HEK293 (cell line): ENCODE measurements at regions not wholly inside any gene's neighbourhood (a gene's known extent, or its start where the extent isn't known, plus 50 kb on each side); places are given as distances from the start of the nearest gene placed in this dataset.

ENCODE experiments used
- CTCF ChIA-PET: fragments of 350-600 bp; formaldehyde crosslinking; extraction: SDS; loops from one replicate; lab custom pipeline; 2021; ENCODE audit warnings: antibody characterized with exemption; lab: Yijun Ruan, JAX
- POLR2A ChIA-PET: fragments of 300-600 bp; formaldehyde crosslinking; extraction: SDS; loops from one replicate; lab custom pipeline; 2020; ENCODE audit warnings: antibody characterized with exemption, inconsistent platforms; lab: Yijun Ruan, JAX
- H3K27ac ChIP-seq: fragments of 200-500 bp; sonication (Bioruptor generic); 2 replicates; pipeline ENCODE4 v1.5.1; 2014; ENCODE audit warnings: low read depth, low read length, control low read depth, inconsistent platforms; ENCODE audit errors: extremely low read depth
- H3K36me3 ChIP-seq, 2 experiments: fragments of 200-500 bp in 1 of 2; sonication (Bioruptor generic) in 1 of 2; 1 replicate in 1 of 2; 2 replicates in 1 of 2; pipeline ENCODE4 v1.5.1; 2014 to 2017; ENCODE audit warnings: inconsistent platforms in 2 of 2, low read length in 2 of 2; ENCODE audit not compliant: control insufficient read depth in 2 of 2, insufficient read depth in 1 of 2
- H3K4me1 ChIP-seq: fragments of 200-500 bp; sonication (Bioruptor generic); 2 replicates; pipeline ENCODE4 v1.5.1; 2014; ENCODE audit warnings: mild to moderate bottlenecking, low read length, inconsistent platforms; ENCODE audit not compliant: control insufficient read depth, insufficient read depth
- H3K4me3 ChIP-seq: 2 replicates; pipeline ENCODE4 v1.5.1; 2011; ENCODE audit warnings: low read depth, mild to moderate bottlenecking, control low read depth, low read length, moderate library complexity
- H3K9me3 ChIP-seq: fragments of 200-500 bp; sonication (Bioruptor generic); 2 replicates; pipeline ENCODE4 v1.5.1; 2014; ENCODE audit warnings: low read depth, low read length, inconsistent platforms; ENCODE audit not compliant: control insufficient read depth, insufficient read depth
- GLIS2 ChIP-seq: fragments of 450-650 bp; formaldehyde crosslinking; IDR thresholded peaks from 2 replicates; pipeline ENCODE4 v1.5.1; 2016; ENCODE audit warnings: missing biosample characterization, missing genetic modification characterization
- IKZF3 ChIP-seq: fragments of 450-650 bp; IDR thresholded peaks from 2 replicates; pipeline ENCODE4 v1.5.0; 2018; ENCODE audit warnings: missing biosample characterization, mild to moderate bottlenecking, missing genetic modification characterization, moderate library complexity
- RBAK ChIP-seq: fragments of 450-650 bp; formaldehyde crosslinking; IDR thresholded peaks from 2 replicates; pipeline ENCODE4 v1.5.1; 2016; ENCODE audit warnings: missing biosample characterization, missing genetic modification characterization
- SP7 ChIP-seq: fragments of 450-650 bp; formaldehyde crosslinking; IDR thresholded peaks from 2 replicates; pipeline ENCODE4 v1.5.1; 2016; ENCODE audit warnings: missing biosample characterization, missing genetic modification characterization
- ZBTB48 ChIP-seq: fragments of 450-650 bp; formaldehyde crosslinking; IDR thresholded peaks from 2 replicates; pipeline ENCODE4 v1.5.1; 2016; ENCODE audit warnings: missing biosample characterization, missing genetic modification characterization
- ZFP69B ChIP-seq: fragments of 450-650 bp; formaldehyde crosslinking; IDR thresholded peaks from 2 replicates; pipeline ENCODE4 v1.5.1; 2016; ENCODE audit warnings: missing biosample characterization, missing genetic modification characterization
- ZNF114 ChIP-seq: fragments of 450-650 bp; formaldehyde crosslinking; IDR thresholded peaks from 2 replicates; pipeline ENCODE4 v1.5.0; 2017; ENCODE audit warnings: missing biosample characterization, missing genetic modification characterization
- ZNF132 ChIP-seq: fragments of 450-650 bp; formaldehyde crosslinking; IDR thresholded peaks from 2 replicates; pipeline ENCODE4 v1.5.1; 2017; ENCODE audit warnings: missing biosample characterization, missing genetic modification characterization, borderline replicate concordance
- ZNF140 ChIP-seq: fragments of 450-650 bp; formaldehyde crosslinking; IDR thresholded peaks from 2 replicates; pipeline ENCODE4 v1.5.1; 2016; ENCODE audit warnings: missing biosample characterization, missing genetic modification characterization
- ZNF24 ChIP-seq: fragments of 450-650 bp; formaldehyde crosslinking; IDR thresholded peaks from 2 replicates; pipeline ENCODE4 v1.5.1; 2016; ENCODE audit warnings: missing biosample characterization, missing genetic modification characterization
- ZNF366 ChIP-seq: fragments of 450-650 bp; formaldehyde crosslinking; conservative IDR thresholded peaks from 2 replicates; pipeline ENCODE4 v1.5.1; 2016; ENCODE audit warnings: missing biosample characterization, missing genetic modification characterization
- ZNF433 ChIP-seq: fragments of 450-650 bp; formaldehyde crosslinking; IDR thresholded peaks from 2 replicates; pipeline ENCODE4 v1.5.1; 2016; ENCODE audit warnings: missing biosample characterization, missing genetic modification characterization, low read depth
- ZNF530 ChIP-seq: fragments of 450-650 bp; formaldehyde crosslinking; IDR thresholded peaks from 2 replicates; pipeline ENCODE4 v1.5.1; 2016; ENCODE audit warnings: low read depth, missing biosample characterization, missing genetic modification characterization
- ZNF544 ChIP-seq: fragments of 450-650 bp; formaldehyde crosslinking; IDR thresholded peaks from 2 replicates; pipeline ENCODE4 v1.5.0; 2017; ENCODE audit warnings: missing biosample characterization, missing genetic modification characterization
- ZNF548 ChIP-seq: fragments of 450-650 bp; formaldehyde crosslinking; IDR thresholded peaks from 2 replicates; pipeline ENCODE4 v1.5.1; 2016; ENCODE audit warnings: missing biosample characterization, missing genetic modification characterization
- ZNF555 ChIP-seq: fragments of 450-650 bp; formaldehyde crosslinking; conservative IDR thresholded peaks from 2 replicates; pipeline ENCODE4 v1.5.1; 2017; ENCODE audit warnings: missing biosample characterization, mild to moderate bottlenecking, missing genetic modification characterization, inconsistent platforms
- ZNF560 ChIP-seq: fragments of 450-650 bp; formaldehyde crosslinking; IDR thresholded peaks from 2 replicates; pipeline ENCODE4 v1.5.1; 2017; ENCODE audit warnings: missing biosample characterization, missing genetic modification characterization, borderline replicate concordance
- ZNF660 ChIP-seq: fragments of 450-650 bp; IDR thresholded peaks from 2 replicates; pipeline ENCODE4 v1.5.1; 2018; ENCODE audit warnings: missing biosample characterization, mild to moderate bottlenecking, missing genetic modification characterization
- ZNF76 ChIP-seq: fragments of 450-650 bp; formaldehyde crosslinking; IDR thresholded peaks from 2 replicates; pipeline ENCODE4; 2016; ENCODE audit warnings: low read depth, missing biosample characterization, missing genetic modification characterization, borderline replicate concordance
- ZNF792 ChIP-seq: fragments of 450-650 bp; formaldehyde crosslinking; IDR thresholded peaks from 2 replicates; pipeline ENCODE4 v1.5.1; 2016; ENCODE audit warnings: missing biosample characterization, missing genetic modification characterization
- ZSCAN30 ChIP-seq: fragments of 450-650 bp; IDR thresholded peaks from 2 replicates; pipeline ENCODE4 v1.5.1; 2018; ENCODE audit warnings: missing biosample characterization, mild to moderate bottlenecking, missing genetic modification characterization, moderate library complexity
- TF ChIP-seq, protein P1 (sequence below): fragments of 450-650 bp; formaldehyde crosslinking; IDR thresholded peaks from 2 replicates; pipeline ENCODE4 v1.5.1; 2016; ENCODE audit warnings: missing biosample characterization, missing genetic modification characterization
- TF ChIP-seq, protein P2 (sequence below): fragments of 450-650 bp; formaldehyde crosslinking; IDR thresholded peaks from 2 replicates; pipeline ENCODE4 v1.5.1; 2016; ENCODE audit warnings: missing biosample characterization, missing genetic modification characterization
- TF ChIP-seq, protein P3 (sequence below): fragments of 450-650 bp; formaldehyde crosslinking; IDR thresholded peaks from 2 replicates; pipeline ENCODE4 v1.5.1; 2017; ENCODE audit warnings: missing biosample characterization, missing genetic modification characterization
- TF ChIP-seq, protein P4 (sequence below): fragments of 450-650 bp; formaldehyde crosslinking; IDR thresholded peaks from 2 replicates; pipeline ENCODE4 v1.5.1; 2017; ENCODE audit warnings: missing biosample characterization, missing genetic modification characterization
- TF ChIP-seq, protein P5 (sequence below): IDR thresholded peaks from 2 replicates; pipeline ENCODE4 v1.6.1; 2011; ENCODE audit warnings: mild to moderate bottlenecking, low read depth, low read length, borderline replicate concordance

DNA sequence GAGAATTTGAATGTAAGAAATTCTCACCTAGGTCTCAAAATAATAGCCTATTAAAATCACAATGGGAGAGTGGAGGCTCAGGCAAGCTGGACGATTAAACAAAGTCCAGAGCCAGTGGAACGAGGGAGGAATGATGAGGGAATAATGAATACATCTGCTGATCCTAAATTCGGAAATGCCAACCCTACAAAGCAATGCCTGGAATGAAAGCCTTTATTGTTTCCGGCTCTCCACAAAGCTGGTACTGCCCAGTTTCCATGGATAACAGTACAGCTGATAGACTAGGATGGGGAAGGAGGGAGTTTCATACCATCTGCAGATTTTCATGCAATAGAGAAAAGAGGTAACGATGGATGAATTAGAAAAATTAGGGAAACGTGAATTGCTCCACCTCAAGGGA, 356.1 kb downstream of the CBLN4 start:
- Histone ChIP-seq H3K36me3 (no peaks in the 10 kb centered on the region), H3K27ac (no peak overlapping the region), H3K4me1 (no peaks in the 10 kb centered on the region), H3K9me3 (no peaks in the 10 kb centered on the region), H3K4me3 (no peak overlapping the region)
- TF ChIP-seq ZNF555 (tag by site-specific recombination) (no peak), ZNF76 (no peak), ZNF433 (tag by site-specific recombination) (no peak), ZNF660 (tag by site-specific recombination) (no peak), GLIS2 (tag by site-specific recombination) (no peak), ZNF114 (tag by site-specific recombination) (no peak), ZFP69B (tag by site-specific recombination) (no peak), ZNF140 (tag by site-specific recombination) (no peak), RBAK (tag by site-specific recombination) (no peak), ZNF366 (tag by site-specific recombination) (no peak), ZNF544 (tag by site-specific recombination) (no peak)
- TF ChIP-seq, protein P1, sequence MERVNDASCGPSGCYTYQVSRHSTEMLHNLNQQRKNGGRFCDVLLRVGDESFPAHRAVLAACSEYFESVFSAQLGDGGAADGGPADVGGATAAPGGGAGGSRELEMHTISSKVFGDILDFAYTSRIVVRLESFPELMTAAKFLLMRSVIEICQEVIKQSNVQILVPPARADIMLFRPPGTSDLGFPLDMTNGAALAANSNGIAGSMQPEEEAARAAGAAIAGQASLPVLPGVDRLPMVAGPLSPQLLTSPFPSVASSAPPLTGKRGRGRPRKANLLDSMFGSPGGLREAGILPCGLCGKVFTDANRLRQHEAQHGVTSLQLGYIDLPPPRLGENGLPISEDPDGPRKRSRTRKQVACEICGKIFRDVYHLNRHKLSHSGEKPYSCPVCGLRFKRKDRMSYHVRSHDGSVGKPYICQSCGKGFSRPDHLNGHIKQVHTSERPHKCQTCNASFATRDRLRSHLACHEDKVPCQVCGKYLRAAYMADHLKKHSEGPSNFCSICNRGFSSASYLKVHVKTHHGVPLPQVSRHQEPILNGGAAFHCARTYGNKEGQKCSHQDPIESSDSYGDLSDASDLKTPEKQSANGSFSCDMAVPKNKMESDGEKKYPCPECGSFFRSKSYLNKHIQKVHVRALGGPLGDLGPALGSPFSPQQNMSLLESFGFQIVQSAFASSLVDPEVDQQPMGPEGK (tag by site-specific recombination) = no peak
- TF ChIP-seq, protein P2, sequence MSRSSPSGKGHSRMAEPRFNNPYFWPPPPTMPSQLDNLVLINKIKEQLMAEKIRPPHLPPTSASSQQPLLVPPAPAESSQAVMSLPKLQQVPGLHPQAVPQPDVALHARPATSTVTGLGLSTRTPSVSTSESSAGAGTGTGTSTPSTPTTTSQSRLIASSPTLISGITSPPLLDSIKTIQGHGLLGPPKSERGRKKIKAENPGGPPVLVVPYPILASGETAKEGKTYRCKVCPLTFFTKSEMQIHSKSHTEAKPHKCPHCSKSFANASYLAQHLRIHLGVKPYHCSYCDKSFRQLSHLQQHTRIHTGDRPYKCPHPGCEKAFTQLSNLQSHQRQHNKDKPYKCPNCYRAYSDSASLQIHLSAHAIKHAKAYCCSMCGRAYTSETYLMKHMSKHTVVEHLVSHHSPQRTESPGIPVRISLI (tag by site-specific recombination) = no peak
- ChIA-PET CTCF (no interaction called here), POLR2A (no interaction called here)

DNA sequence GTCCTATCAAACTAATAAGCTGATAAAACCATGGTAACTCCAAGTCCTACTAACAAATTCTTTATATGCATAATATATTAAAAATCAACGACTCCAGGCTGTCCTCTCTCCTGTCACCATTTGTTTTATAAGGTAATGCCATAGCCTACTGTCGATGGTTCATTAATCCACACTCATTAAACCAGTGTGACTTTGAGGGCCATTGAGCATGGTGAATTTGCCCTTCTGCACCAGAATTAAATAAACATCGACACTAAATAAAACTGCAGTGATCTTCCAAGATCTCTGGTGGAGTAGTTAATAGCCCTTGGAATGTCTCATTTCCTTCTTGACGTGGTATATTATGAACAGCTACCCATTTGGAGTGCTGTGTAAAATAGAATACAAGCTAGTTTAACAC, 358.5 kb downstream of the CBLN4 start:
- POLR2A ChIA-PET = no interaction called here
- TF ChIP-seq, protein P3, sequence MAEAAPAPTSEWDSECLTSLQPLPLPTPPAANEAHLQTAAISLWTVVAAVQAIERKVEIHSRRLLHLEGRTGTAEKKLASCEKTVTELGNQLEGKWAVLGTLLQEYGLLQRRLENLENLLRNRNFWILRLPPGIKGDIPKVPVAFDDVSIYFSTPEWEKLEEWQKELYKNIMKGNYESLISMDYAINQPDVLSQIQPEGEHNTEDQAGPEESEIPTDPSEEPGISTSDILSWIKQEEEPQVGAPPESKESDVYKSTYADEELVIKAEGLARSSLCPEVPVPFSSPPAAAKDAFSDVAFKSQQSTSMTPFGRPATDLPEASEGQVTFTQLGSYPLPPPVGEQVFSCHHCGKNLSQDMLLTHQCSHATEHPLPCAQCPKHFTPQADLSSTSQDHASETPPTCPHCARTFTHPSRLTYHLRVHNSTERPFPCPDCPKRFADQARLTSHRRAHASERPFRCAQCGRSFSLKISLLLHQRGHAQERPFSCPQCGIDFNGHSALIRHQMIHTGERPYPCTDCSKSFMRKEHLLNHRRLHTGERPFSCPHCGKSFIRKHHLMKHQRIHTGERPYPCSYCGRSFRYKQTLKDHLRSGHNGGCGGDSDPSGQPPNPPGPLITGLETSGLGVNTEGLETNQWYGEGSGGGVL = no peak
- TF ChIP-seq ZSCAN30 (no peak), ZNF24 (no peak), ZNF792 (tag by site-specific recombination) (no peak), SP7 (tag by site-specific recombination) (no peak), ZNF660 (tag by site-specific recombination) (no peak), ZNF530 (no peak), ZNF560 (tag by site-specific recombination) (no peak)
- TF ChIP-seq, all 188 proteins: peak for 0
- no peak overlapping the region for H3K27ac ChIP-seq
- no peak overlapping the region for H3K4me3 ChIP-seq
- H3K36me3 ChIP-seq = no peaks in the 10 kb centered on the region
- no peaks in the 10 kb centered on the region for H3K9me3 ChIP-seq
- no peaks in the 10 kb centered on the region for H3K4me1 ChIP-seq
- CTCF ChIA-PET = no interaction called here

DNA sequence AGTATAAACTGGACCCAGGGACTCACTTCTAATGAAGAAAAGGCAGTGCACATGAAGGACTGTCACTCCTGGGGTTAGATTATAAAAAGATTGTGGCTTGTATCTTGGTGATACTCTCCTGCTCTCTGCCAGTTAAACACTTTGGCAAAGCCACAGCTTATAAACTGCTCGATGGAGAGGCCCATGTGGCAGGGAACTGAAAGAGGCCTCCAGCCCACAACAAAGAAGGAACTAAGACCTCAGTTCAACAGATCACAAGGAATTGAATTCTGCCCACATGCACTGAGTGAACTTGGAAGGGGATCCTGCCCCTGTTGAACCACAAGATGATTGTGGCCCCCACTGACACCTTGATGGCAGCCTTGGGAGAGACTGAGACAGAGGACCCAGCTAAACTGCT, 363.8 kb downstream of the CBLN4 start:
- Histone ChIP-seq H3K4me3 (no peak overlapping the region), H3K9me3 (no peaks in the 10 kb centered on the region), H3K36me3 (no peaks in the 10 kb centered on the region), H3K27ac (no peak overlapping the region), H3K4me1 (no peaks in the 10 kb centered on the region)
- POLR2A ChIA-PET = no interaction called here
- CTCF ChIA-PET = no interaction called here
- TF ChIP-seq, protein P4, sequence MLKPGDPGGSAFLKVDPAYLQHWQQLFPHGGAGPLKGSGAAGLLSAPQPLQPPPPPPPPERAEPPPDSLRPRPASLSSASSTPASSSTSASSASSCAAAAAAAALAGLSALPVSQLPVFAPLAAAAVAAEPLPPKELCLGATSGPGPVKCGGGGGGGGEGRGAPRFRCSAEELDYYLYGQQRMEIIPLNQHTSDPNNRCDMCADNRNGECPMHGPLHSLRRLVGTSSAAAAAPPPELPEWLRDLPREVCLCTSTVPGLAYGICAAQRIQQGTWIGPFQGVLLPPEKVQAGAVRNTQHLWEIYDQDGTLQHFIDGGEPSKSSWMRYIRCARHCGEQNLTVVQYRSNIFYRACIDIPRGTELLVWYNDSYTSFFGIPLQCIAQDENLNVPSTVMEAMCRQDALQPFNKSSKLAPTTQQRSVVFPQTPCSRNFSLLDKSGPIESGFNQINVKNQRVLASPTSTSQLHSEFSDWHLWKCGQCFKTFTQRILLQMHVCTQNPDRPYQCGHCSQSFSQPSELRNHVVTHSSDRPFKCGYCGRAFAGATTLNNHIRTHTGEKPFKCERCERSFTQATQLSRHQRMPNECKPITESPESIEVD (tag by site-specific recombination) = no peak
- TF ChIP-seq, protein P5, sequence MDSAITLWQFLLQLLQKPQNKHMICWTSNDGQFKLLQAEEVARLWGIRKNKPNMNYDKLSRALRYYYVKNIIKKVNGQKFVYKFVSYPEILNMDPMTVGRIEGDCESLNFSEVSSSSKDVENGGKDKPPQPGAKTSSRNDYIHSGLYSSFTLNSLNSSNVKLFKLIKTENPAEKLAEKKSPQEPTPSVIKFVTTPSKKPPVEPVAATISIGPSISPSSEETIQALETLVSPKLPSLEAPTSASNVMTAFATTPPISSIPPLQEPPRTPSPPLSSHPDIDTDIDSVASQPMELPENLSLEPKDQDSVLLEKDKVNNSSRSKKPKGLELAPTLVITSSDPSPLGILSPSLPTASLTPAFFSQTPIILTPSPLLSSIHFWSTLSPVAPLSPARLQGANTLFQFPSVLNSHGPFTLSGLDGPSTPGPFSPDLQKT = no peak
- TF ChIP-seq ZNF366 (tag by site-specific recombination) (no peak), IKZF3 (no peak), ZNF132 (tag by site-specific recombination) (no peak), ZBTB48 (no peak), ZNF548 (tag by site-specific recombination) (no peak)
